CD14-positive monocyte (primary cell): ENCODE measurements at regions not wholly inside any gene's neighbourhood (a gene's known extent, or its start where the extent isn't known, plus 50 kb on each side); places are given as distances from the start of the nearest gene placed in this dataset.
"Not testable (repeated sequence)": the region's sequence is repeated elsewhere in the genome, so short reads cannot be mapped to it uniquely, and the experiment has no call there.

ENCODE experiments used
- DNase-seq, 3 donors: peaks; one replicate each; pipeline ENCODE4 v3.0.0-alpha.2; 2011 to 2022
- H2AFZ ChIP-seq: 2 replicates; pipeline ENCODE4 v1.6.0; 2012; ENCODE audit warnings: mild to moderate bottlenecking, low read depth, low read length, inconsistent platforms; ENCODE audit not compliant: insufficient read depth, poor library complexity, severe bottlenecking
- H3K27ac ChIP-seq, 2 donors: 1 replicate in 1 of 2; 2 replicates in 1 of 2; pipeline ENCODE4 v1.5.1; 2012 to 2013; ENCODE audit warnings: low read length in 2 of 2, control low read depth in 1 of 2, inconsistent platforms in 1 of 2, low read depth in 1 of 2, mild to moderate bottlenecking in 1 of 2
- H3K27me3 ChIP-seq, 2 donors: one replicate each; pipeline versions ENCODE4 v1.6.0 to v1.6.1; 2011 to 2013; ENCODE audit warnings: low read length in 2 of 2; ENCODE audit not compliant: control insufficient read depth in 2 of 2, insufficient read depth in 2 of 2
- H3K36me3 ChIP-seq, 2 donors: replicated peaks in 1 of 2; 1 replicate in 1 of 2; 2 replicates in 1 of 2; pipeline versions ENCODE4 v1.5.1 to v1.6.1; 2012 to 2013; ENCODE audit warnings: low read length in 2 of 2, control low read depth in 1 of 2, inconsistent platforms in 1 of 2, mild to moderate bottlenecking in 1 of 2; ENCODE audit not compliant: insufficient read depth in 2 of 2, control insufficient read depth in 1 of 2
- H3K4me1 ChIP-seq, 2 donors: 1 replicate in 1 of 2; 2 replicates in 1 of 2; pipeline versions ENCODE4 v1.5.1 to v1.6.1; 2012 to 2013; ENCODE audit warnings: low read length in 2 of 2, control low read depth in 1 of 2, inconsistent platforms in 1 of 2, mild to moderate bottlenecking in 1 of 2, moderate library complexity in 1 of 2; ENCODE audit not compliant: insufficient read depth in 2 of 2, control insufficient read depth in 1 of 2
- H3K4me2 ChIP-seq: replicated peaks from 2 replicates; pipeline ENCODE3; 2012; ENCODE audit warnings: low read length, moderate library complexity, mild to moderate bottlenecking; ENCODE audit not compliant: poor library complexity, severe bottlenecking; ENCODE audit errors: extremely low read depth
- H3K4me3 ChIP-seq, 3 experiments: fragments of 200-600 bp in 1 of 3; sonication (generic) in 1 of 3; replicated peaks in 1 of 3; 1 replicate in 2 of 3; 2 replicates in 1 of 3; pipeline ENCODE4 v1.5.1; 2011 to 2013; ENCODE audit warnings: low read length in 3 of 3, mild to moderate bottlenecking in 3 of 3, control low read depth in 2 of 3, low read depth in 2 of 3, inconsistent platforms in 1 of 3, moderate library complexity in 1 of 3
- H3K79me2 ChIP-seq: 2 replicates; pipeline ENCODE4 v1.6.0; 2012; ENCODE audit warnings: mild to moderate bottlenecking, control low read depth, inconsistent platforms, low read length, moderate library complexity; ENCODE audit not compliant: insufficient read depth
- H3K9ac ChIP-seq: 2 replicates; pipeline ENCODE4 v1.6.0; 2017; ENCODE audit warnings: low read length, mild to moderate bottlenecking; ENCODE audit not compliant: insufficient read depth, poor library complexity, severe bottlenecking
- H3K9me3 ChIP-seq, 2 donors: replicated peaks in 1 of 2; 1 replicate in 1 of 2; 2 replicates in 1 of 2; pipeline versions ENCODE4 v1.5.1 to v1.6.1; 2012 to 2013; ENCODE audit warnings: low read length in 2 of 2, control low read depth in 1 of 2; ENCODE audit not compliant: control insufficient read depth in 1 of 2, insufficient read depth in 1 of 2
- H4K20me1 ChIP-seq: 2 replicates; pipeline ENCODE4 v1.6.0; 2012; ENCODE audit warnings: mild to moderate bottlenecking, low read length, control low read depth, moderate library complexity; ENCODE audit not compliant: insufficient read depth
- H3K27ac Mint-ChIP-seq, 7 donors: one replicate each; pipeline ENCODE4 v1.8.0; 2020; ENCODE audit warnings: mild to moderate bottlenecking in 7 of 7, mixed read lengths in 7 of 7, moderate library complexity in 6 of 7, inconsistent platforms in 2 of 7
- H3K27me3 Mint-ChIP-seq, 3 donors: one replicate each; pipeline ENCODE4 v1.8.0; 2021 to 2022; ENCODE audit warnings: low read depth in 3 of 3, mild to moderate bottlenecking in 3 of 3, mixed read lengths in 3 of 3, moderate library complexity in 3 of 3, inconsistent platforms in 1 of 3
- H3K36me3 Mint-ChIP-seq, 2 donors: one replicate each; pipeline ENCODE4 v1.8.0; 2020; ENCODE audit warnings: mixed read lengths in 2 of 2, inconsistent platforms in 1 of 2, mild to moderate bottlenecking in 1 of 2
- H3K4me1 Mint-ChIP-seq: one replicate; pipeline ENCODE4 v1.8.0; 2020; ENCODE audit warnings: mild to moderate bottlenecking, mixed read lengths
- H3K4me3 Mint-ChIP-seq, 2 donors: one replicate each; pipeline ENCODE4 v1.8.0; 2020; ENCODE audit warnings: mild to moderate bottlenecking in 2 of 2, mixed read lengths in 2 of 2, moderate library complexity in 1 of 2
- H3K9me3 Mint-ChIP-seq, 7 donors: one replicate each; pipeline ENCODE4 v1.8.0; 2020 to 2022; ENCODE audit warnings: mixed read lengths in 7 of 7, mild to moderate bottlenecking in 6 of 7, moderate library complexity in 6 of 7, inconsistent platforms in 2 of 7
- WGBS: methylation state at CpG from one replicate; pipeline ENCODE4 v1.1.5; 2013; ENCODE audit warnings: missing lambda C conversion rate; ENCODE audit not compliant: insufficient coverage; 5-methylcytosine and 5-hydroxymethylcytosine counted together
- intact Hi-C, 2 donors: fragments of 100-400 bp; cut with micrococcal nuclease; formaldehyde crosslinking; loops; one replicate each; pipeline versions ENCODE4 v1.15.0 to v1.15.1; 2023
- TF ChIP-seq, protein P1 (sequence below): fragments of 200-600 bp; IDR thresholded peaks from one replicate; pipeline ENCODE4 v1.8.0; 2022; ENCODE audit warnings: antibody characterized with exemption, mild to moderate bottlenecking

DNA sequence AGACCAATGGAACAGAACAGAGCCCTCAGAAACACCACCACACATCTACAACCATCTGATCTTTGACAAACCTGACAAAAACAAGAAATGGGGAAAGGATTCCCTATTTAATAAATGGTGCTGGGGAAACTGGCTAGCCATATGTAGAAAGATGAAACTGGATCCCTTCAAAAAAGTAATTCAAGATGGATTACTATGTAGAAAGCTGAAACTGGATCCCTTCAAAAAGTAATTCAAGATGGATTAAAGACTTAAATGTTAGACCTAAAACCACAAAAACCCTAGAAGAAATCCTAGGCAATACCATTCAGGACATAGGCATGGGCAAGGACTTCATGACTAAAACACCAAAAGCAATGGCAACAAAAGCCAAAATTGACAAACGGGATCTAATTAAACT is 221.6 kb upstream of the EDNRA start:
- H3K27me3 Mint-ChIP-seq, H3K9ac ChIP-seq, H3K27ac Mint-ChIP-seq, H3K4me3 ChIP-seq, intact Hi-C loops, DNase-seq, H3K4me3 Mint-ChIP-seq, H3K4me1 ChIP-seq, H3K4me1 Mint-ChIP-seq, H2AFZ ChIP-seq, H3K4me2 ChIP-seq, H3K36me3 ChIP-seq, H3K27me3 ChIP-seq, H4K20me1 ChIP-seq, H3K36me3 Mint-ChIP-seq, H3K79me2 ChIP-seq, H3K27ac ChIP-seq: not testable (repeated sequence)
- WGBS = no CpG with 5 or more reads among the region's 1 CpG
- peaks cover 0 to 16% of the 10 kb centered on the region in 2 donors for H3K9me3 ChIP-seq
- H3K9me3 Mint-ChIP-seq = peaks cover 2 to 23% (median 12%) of the 10 kb centered on the region in 7 donors

DNA sequence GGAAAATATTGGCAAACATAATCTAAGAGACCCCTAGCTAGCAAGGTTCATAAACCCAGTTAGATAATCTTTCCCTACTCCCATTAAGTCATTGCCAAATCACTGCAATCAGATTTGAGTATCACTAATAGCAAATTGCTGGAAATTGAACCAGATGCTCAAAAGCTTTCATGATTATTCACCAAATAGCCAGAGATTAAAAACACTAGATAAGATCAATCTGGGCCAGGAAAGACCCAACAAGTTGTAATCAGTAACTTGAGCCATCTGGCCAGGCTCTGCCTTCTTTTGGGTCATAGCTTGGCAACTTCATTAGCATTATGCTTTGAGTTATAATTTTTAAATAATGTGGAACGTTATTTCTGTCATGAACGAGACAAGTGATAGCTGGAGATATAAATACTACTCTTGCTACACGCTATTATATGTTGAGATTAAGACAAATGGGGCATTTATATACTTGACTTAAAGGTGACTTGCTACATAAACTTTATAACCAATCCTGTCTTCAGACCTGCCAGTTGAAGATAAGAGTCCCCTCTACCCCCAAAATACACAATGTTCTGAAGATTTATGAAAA is 196.6 kb upstream of the EDNRA start:
- Histone ChIP-seq H3K4me3 (no peak overlapping the region), H3K9me3 (peaks cover 9 to 18% of the 10 kb centered on the region in 2 donors), H3K27me3 (no peaks in the 10 kb centered on the region), H3K36me3 (no peaks in the 10 kb centered on the region), H3K79me2 (no peaks in the 10 kb centered on the region), H3K9ac (no peak overlapping the region), H4K20me1 (no peaks in the 10 kb centered on the region), H2AFZ (no peak overlapping the region), H3K27ac (no peak overlapping the region), H3K4me2 (no peak overlapping the region), H3K4me1 (no peaks in the 10 kb centered on the region)
- Mint-ChIP-seq H3K9me3 (peaks cover 0 to 22% (median 10%) of the 10 kb centered on the region in 7 donors), H3K4me3 (no peak overlapping the region), H3K36me3 (no peaks in the 10 kb centered on the region), H3K4me1 (no peaks in the 10 kb centered on the region), H3K27me3 (peaks cover 0 to 2% (median 0%) of the 10 kb centered on the region in 3 donors), H3K27ac (no peak overlapping the region)
- no CpG with 5 or more reads among the region's 3 CpGs for WGBS
- intact Hi-C loops = no loop called here
- no peak for DNase-seq
- TF ChIP-seq, protein P1, sequence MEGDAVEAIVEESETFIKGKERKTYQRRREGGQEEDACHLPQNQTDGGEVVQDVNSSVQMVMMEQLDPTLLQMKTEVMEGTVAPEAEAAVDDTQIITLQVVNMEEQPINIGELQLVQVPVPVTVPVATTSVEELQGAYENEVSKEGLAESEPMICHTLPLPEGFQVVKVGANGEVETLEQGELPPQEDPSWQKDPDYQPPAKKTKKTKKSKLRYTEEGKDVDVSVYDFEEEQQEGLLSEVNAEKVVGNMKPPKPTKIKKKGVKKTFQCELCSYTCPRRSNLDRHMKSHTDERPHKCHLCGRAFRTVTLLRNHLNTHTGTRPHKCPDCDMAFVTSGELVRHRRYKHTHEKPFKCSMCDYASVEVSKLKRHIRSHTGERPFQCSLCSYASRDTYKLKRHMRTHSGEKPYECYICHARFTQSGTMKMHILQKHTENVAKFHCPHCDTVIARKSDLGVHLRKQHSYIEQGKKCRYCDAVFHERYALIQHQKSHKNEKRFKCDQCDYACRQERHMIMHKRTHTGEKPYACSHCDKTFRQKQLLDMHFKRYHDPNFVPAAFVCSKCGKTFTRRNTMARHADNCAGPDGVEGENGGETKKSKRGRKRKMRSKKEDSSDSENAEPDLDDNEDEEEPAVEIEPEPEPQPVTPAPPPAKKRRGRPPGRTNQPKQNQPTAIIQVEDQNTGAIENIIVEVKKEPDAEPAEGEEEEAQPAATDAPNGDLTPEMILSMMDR = no peak
